Mammary epithelial cell (primary cell): ENCODE measurements at regions not wholly inside any gene's neighbourhood (a gene's known extent, or its start where the extent isn't known, plus 50 kb on each side); places are given as distances from the start of the nearest gene placed in this dataset.

ENCODE experiments used
- CTCF ChIP-seq, 2 donors: IDR thresholded peaks in 1 of 2; conservative IDR thresholded peaks in 1 of 2; 2 replicates each; pipeline ENCODE4 v1.5.1; 2011 to 2012; ENCODE audit warnings: inconsistent platforms in 2 of 2, low read length in 2 of 2, mild to moderate bottlenecking in 2 of 2, control low read depth in 1 of 2, low read depth in 1 of 2; ENCODE audit not compliant: insufficient read depth in 1 of 2; ENCODE audit errors: extremely low read depth in 1 of 2
- EZH2 ChIP-seq: IDR thresholded peaks from 2 replicates; pipeline ENCODE4 v1.6.1; 2012; ENCODE audit warnings: low read length, inconsistent platforms, borderline replicate concordance

DNA sequence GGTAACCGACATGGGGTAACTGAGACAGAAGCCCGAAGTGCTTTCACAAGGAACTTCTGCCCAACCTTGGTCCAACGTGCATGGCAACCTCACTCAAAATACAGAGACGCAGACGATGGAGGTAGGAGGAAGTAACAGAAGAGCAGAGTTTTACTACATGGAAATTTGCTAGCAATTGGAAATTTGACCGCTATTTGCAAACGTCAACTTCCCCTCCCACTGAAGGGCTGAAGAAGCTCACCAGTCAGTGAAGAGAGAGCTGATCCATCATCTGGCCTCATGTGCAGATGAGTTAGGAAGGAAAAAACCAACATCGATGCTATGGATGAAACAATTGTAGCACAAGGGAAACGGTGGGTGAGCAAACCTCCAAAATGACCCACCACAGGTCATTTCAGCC is 196.7 kb downstream of the RGS3 start:
- TF ChIP-seq CTCF (conservative IDR thresholded peaks at IDR 0.05 in 1 of 2, IDR thresholded peaks at IDR 0.05 in 1 of 2; ENCODE audit: extremely low read depth in 1 of 2, insufficient read depth in 1 of 2, low read depth in 1 of 2, low read length in 2 of 2) (no peak), EZH2 (no peak)
